CD4-positive, alpha-beta T cell (primary cell): ENCODE measurements at regions not wholly inside any gene's neighbourhood (a gene's known extent, or its start where the extent isn't known, plus 50 kb on each side); places are given as distances from the start of the nearest gene placed in this dataset.

Experiments
- ATAC-seq: fragments of 200-7000 bp; cut with Tn5 transposase; one replicate; pipeline ENCODE4 v1.10.0; 2022; ENCODE audit warnings: mild to moderate bottlenecking; ENCODE audit not compliant: poor library complexity
- CTCF ChIA-PET: fragments of 350-600 bp; sonication (Branson Sonifier 250); formaldehyde crosslinking; loops from one replicate; lab custom pipeline; 2021; ENCODE audit warnings: antibody characterized with exemption, inconsistent platforms; lab: Charles Lee
- POLR2A ChIA-PET: fragments of 350-600 bp; sonication (Branson Sonifier 250); formaldehyde crosslinking; loops from one replicate; lab custom pipeline; 2021; ENCODE audit warnings: antibody characterized with exemption, inconsistent platforms; lab: Charles Lee
- DNase-seq, 14 experiments: peaks; one replicate each; pipeline ENCODE4 v3.0.0-alpha.2; 2013 to 2020; ENCODE audit warnings: mixed read lengths in 2 of 14
- H3K27ac ChIP-seq, 2 donors: one replicate each; pipeline versions ENCODE4 v1.5.1 to v1.7.0; 2013; ENCODE audit warnings: low read length in 2 of 2, low read depth in 1 of 2, mild to moderate bottlenecking in 1 of 2
- H3K27me3 ChIP-seq, 2 experiments: 1 replicate in 1 of 2; 2 replicates in 1 of 2; pipeline versions ENCODE4 v1.6.1 to v1.7.0; 2013; ENCODE audit warnings: low read length in 2 of 2, control low read depth in 1 of 2, mild to moderate bottlenecking in 1 of 2, moderate library complexity in 1 of 2; ENCODE audit not compliant: insufficient read depth in 2 of 2, control insufficient read depth in 1 of 2
- H3K36me3 ChIP-seq: one replicate; pipeline ENCODE4 v1.6.1; 2013; ENCODE audit warnings: low read length, control low read depth; ENCODE audit not compliant: insufficient read depth
- H3K4me1 ChIP-seq: one replicate; pipeline ENCODE4 v1.6.1; 2013; ENCODE audit warnings: low read length, control low read depth; ENCODE audit not compliant: insufficient read depth
- H3K4me3 ChIP-seq: one replicate; pipeline ENCODE4 v1.5.1; 2013; ENCODE audit warnings: mild to moderate bottlenecking, low read length, moderate library complexity
- H3K9me3 ChIP-seq, 2 experiments: 1 replicate in 1 of 2; 2 replicates in 1 of 2; pipeline versions ENCODE4 v1.6.1 to v1.7.0; 2013; ENCODE audit warnings: low read length in 2 of 2, mild to moderate bottlenecking in 2 of 2, control low read depth in 1 of 2, moderate library complexity in 1 of 2; ENCODE audit not compliant: control insufficient read depth in 1 of 2, insufficient read depth in 1 of 2
- H3K27ac Mint-ChIP-seq: one replicate; pipeline ENCODE4 v1.8.0; 2020; ENCODE audit warnings: mixed read lengths
- H3K27me3 Mint-ChIP-seq: one replicate; pipeline ENCODE4 v1.8.0; 2021; ENCODE audit warnings: mixed read lengths
- H3K36me3 Mint-ChIP-seq: one replicate; pipeline ENCODE4 v1.8.0; 2021; ENCODE audit warnings: low read depth, mixed read lengths
- H3K4me1 Mint-ChIP-seq: one replicate; pipeline ENCODE4 v1.8.0; 2021; ENCODE audit warnings: low read depth, mixed read lengths
- H3K4me3 Mint-ChIP-seq: one replicate; pipeline ENCODE4 v1.8.0; 2020; ENCODE audit warnings: mild to moderate bottlenecking, mixed read lengths
- H3K9me3 Mint-ChIP-seq: one replicate; pipeline ENCODE4 v1.8.0; 2020; ENCODE audit warnings: mixed read lengths
- intact Hi-C, 2 experiments: fragments of 100-400 bp; cut with DNase I in 1 of 2; cut with micrococcal nuclease in 1 of 2; formaldehyde crosslinking; loops; one replicate each; pipeline versions ENCODE4 v1.15.1 to v1.9.0; 2023 to 2025; cut with DNase I, micrococcal nuclease
- TF ChIP-seq, protein P1 (sequence below): fragments of 200-600 bp; IDR thresholded peaks from one replicate; pipeline ENCODE4 v1.8.0; 2022; ENCODE audit warnings: antibody characterized with exemption, mild to moderate bottlenecking

DNA sequence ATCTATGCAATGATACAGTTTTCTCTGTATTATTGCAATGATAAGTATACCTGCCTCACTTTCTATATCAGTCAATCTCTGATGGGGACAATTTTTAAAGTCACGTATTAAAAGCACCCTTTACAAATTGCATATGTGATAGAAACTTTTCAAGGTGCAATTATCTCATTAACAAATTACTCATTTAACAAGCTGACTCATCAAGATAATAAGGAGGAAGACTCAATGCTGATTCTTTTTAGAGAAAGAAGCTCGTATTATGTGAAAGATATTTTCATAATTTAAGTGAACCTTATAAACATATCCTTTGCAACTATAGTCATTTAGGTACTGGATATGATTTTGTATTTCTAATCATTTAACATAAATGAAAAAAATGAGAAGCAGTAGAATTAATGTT, 1080.9 kb upstream of the TENM3 start:
- ChIA-PET POLR2A (no interaction called here), CTCF (no interaction called here)
- H3K4me1 Mint-ChIP-seq: no peaks in the 10 kb centered on the region

DNA sequence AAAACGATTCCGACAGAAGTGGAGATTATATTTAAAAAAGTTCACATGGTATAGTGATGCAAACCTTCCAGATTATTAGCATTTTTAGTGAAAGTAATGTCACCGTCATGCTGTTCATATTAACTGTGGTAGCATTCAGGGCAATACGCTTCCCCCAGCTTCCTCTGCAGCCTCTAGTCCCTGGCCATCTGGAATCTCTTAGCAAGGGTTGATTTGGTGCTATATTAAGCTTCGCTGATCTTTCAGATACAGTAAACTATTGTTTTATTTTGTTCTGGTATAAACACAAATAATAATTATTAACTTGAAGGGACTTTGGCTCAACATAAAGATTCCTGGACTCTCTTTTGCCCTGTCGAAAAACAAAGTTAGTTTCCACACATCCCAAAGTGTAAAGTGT, 1080.5 kb upstream of the TENM3 start:
- POLR2A ChIA-PET: no interaction called here
- Histone ChIP-seq H3K36me3 (no peaks in the 10 kb centered on the region), H3K4me3 (no peak overlapping the region), H3K27ac (no peak overlapping the region), H3K27me3 (no peaks in the 10 kb centered on the region), H3K9me3 (no peaks in the 10 kb centered on the region), H3K4me1 (no peaks in the 10 kb centered on the region)
- Mint-ChIP-seq H3K27ac (no peak overlapping the region), H3K4me1 (no peaks in the 10 kb centered on the region), H3K9me3 (no peaks in the 10 kb centered on the region), H3K27me3 (no peaks in the 10 kb centered on the region), H3K36me3 (no peaks in the 10 kb centered on the region), H3K4me3 (no peak overlapping the region)
- TF ChIP-seq, protein P1, sequence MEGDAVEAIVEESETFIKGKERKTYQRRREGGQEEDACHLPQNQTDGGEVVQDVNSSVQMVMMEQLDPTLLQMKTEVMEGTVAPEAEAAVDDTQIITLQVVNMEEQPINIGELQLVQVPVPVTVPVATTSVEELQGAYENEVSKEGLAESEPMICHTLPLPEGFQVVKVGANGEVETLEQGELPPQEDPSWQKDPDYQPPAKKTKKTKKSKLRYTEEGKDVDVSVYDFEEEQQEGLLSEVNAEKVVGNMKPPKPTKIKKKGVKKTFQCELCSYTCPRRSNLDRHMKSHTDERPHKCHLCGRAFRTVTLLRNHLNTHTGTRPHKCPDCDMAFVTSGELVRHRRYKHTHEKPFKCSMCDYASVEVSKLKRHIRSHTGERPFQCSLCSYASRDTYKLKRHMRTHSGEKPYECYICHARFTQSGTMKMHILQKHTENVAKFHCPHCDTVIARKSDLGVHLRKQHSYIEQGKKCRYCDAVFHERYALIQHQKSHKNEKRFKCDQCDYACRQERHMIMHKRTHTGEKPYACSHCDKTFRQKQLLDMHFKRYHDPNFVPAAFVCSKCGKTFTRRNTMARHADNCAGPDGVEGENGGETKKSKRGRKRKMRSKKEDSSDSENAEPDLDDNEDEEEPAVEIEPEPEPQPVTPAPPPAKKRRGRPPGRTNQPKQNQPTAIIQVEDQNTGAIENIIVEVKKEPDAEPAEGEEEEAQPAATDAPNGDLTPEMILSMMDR: no peak
- intact Hi-C loops: no loop called here
- CTCF ChIA-PET: no interaction called here
- ATAC-seq (no peak), DNase-seq (no peak)

More for the DNA sequence above, 1080.9 kb upstream of the TENM3 start:
- Mint-ChIP-seq H3K9me3 (no peaks in the 10 kb centered on the region), H3K27me3 (no peaks in the 10 kb centered on the region), H3K4me3 (no peak overlapping the region), H3K27ac (no peak overlapping the region), H3K36me3 (no peaks in the 10 kb centered on the region)
- H3K4me3 ChIP-seq: no peak overlapping the region
- intact Hi-C loops: no loop called here
- DNase-seq (no peak), ATAC-seq (no peak)
- TF ChIP-seq, protein P1: no peak
- H3K27ac ChIP-seq: no peak overlapping the region
- no peaks in the 10 kb centered on the region for H3K36me3 ChIP-seq
- no peaks in the 10 kb centered on the region for H3K27me3 ChIP-seq
- H3K4me1 ChIP-seq: no peaks in the 10 kb centered on the region
- H3K9me3 ChIP-seq: no peaks in the 10 kb centered on the region

DNA sequence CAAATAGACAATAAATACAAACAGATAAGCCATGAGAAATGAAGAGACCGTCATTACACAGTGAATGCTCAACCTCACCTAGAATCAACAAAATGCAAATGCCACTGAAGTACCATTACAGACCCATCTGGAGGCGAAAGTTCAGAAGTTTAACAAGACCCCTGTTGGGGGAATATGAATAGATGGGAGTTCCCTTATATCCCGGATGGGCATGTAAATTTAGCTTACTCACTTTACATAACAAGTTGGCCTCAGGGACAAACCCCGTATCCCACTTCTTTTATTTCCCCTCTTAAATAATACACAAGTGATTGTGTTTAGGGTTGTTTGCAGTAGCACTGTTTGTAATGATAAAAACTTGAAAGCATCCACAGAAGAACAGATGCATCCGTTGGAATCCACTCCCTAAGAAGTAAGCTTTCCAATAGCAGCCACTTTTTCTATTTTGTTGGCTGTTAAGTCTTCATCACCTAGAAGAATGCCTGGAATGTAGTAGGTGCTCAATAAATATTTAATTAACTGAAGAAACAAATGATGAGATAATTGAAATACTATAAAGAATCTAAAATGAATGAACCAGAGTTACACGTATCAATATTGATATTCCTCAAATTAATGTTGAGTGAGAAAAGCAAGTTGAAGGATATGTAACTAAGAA, 1076.3 kb upstream of the TENM3 start:
- no peak overlapping the region for H3K4me3 ChIP-seq
- Mint-ChIP-seq H3K27ac (no peak overlapping the region), H3K27me3 (no peaks in the 10 kb centered on the region), H3K9me3 (no peaks in the 10 kb centered on the region), H3K36me3 (no peaks in the 10 kb centered on the region), H3K4me3 (no peak overlapping the region), H3K4me1 (no peaks in the 10 kb centered on the region)
- H3K36me3 ChIP-seq: no peaks in the 10 kb centered on the region
- no peaks in the 10 kb centered on the region for H3K27me3 ChIP-seq
- intact Hi-C loops: no loop called here
- H3K27ac ChIP-seq: no peak overlapping the region
- CTCF ChIA-PET: no interaction called here
- POLR2A ChIA-PET: no interaction called here
- DNase-seq (no peak), ATAC-seq (no peak)
- no peaks in the 10 kb centered on the region for H3K4me1 ChIP-seq
- H3K9me3 ChIP-seq: peaks cover 0 to 3% of the 10 kb centered on the region in 2 experiments
- TF ChIP-seq, protein P1: no peak
